Uterus (tissue), 2 donors: ENCODE measurements at regions not wholly inside any gene's neighbourhood (a gene's known extent, or its start where the extent isn't known, plus 50 kb on each side); places are given as distances from the start of the nearest gene placed in this dataset.

Source experiments
- POLR2A ChIP-seq, 2 donors: fragments of 450-650 bp; IDR thresholded peaks; one replicate each; pipeline ENCODE4 v1.6.1; 2016; ENCODE audit warnings: antibody characterized with exemption in 2 of 2, mild to moderate bottlenecking in 1 of 2, moderate library complexity in 1 of 2
- TF ChIP-seq, protein P1 (sequence below), 4 experiments: fragments of 200-600 bp in 2 of 4; fragments of 450-650 bp in 2 of 4; sonication (generic) in 2 of 4; IDR thresholded peaks; one replicate each; pipeline ENCODE4 v1.5.1; 2016 to 2019; ENCODE audit warnings: antibody characterized with exemption in 4 of 4, mild to moderate bottlenecking in 2 of 4, moderate library complexity in 1 of 4

- TF ChIP-seq, protein P1, sequence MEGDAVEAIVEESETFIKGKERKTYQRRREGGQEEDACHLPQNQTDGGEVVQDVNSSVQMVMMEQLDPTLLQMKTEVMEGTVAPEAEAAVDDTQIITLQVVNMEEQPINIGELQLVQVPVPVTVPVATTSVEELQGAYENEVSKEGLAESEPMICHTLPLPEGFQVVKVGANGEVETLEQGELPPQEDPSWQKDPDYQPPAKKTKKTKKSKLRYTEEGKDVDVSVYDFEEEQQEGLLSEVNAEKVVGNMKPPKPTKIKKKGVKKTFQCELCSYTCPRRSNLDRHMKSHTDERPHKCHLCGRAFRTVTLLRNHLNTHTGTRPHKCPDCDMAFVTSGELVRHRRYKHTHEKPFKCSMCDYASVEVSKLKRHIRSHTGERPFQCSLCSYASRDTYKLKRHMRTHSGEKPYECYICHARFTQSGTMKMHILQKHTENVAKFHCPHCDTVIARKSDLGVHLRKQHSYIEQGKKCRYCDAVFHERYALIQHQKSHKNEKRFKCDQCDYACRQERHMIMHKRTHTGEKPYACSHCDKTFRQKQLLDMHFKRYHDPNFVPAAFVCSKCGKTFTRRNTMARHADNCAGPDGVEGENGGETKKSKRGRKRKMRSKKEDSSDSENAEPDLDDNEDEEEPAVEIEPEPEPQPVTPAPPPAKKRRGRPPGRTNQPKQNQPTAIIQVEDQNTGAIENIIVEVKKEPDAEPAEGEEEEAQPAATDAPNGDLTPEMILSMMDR (IDR thresholded peaks at IDR 0.05), result no peak
- no peak for TF ChIP-seq POLR2A (IDR thresholded peaks at IDR 0.05)
Observed at GRCh38 chr2:16496426-16497388, 168.9 kb downstream of the CYRIA start.
